T-cell (primary cell): ENCODE measurements at regions not wholly inside any gene's neighbourhood (a gene's known extent, or its start where the extent isn't known, plus 50 kb on each side); places are given as distances from the start of the nearest gene placed in this dataset.

Experiments used
- ATAC-seq, 4 experiments: fragments of 200-7000 bp in 3 of 4; fragments of 150-1000 bp in 1 of 4; cut with Tn5 transposase; replicated peaks in 1 of 4; 1 replicate in 3 of 4; 2 replicates in 1 of 4; pipeline ENCODE4 v1.10.0; 2021; ENCODE audit warnings: moderate library complexity in 3 of 4, mild to moderate bottlenecking in 2 of 4, moderate number of reproducible peaks in 1 of 4
- CTCF ChIA-PET, 2 donors: fragments of 300-600 bp; sonication (Branson Sonifier 250); formaldehyde crosslinking; loops; one replicate each; lab custom pipeline; 2022; ENCODE audit warnings: antibody characterized with exemption in 2 of 2; lab: Charles Lee
- POLR2A ChIA-PET, 2 donors: fragments of 300-600 bp; sonication (Branson Sonifier 250); formaldehyde crosslinking; loops; one replicate each; lab custom pipeline; 2022; ENCODE audit warnings: antibody characterized with exemption in 2 of 2; lab: Charles Lee
- DNase-seq, 35 experiments: peaks; one replicate each; pipeline versions ENCODE4 v3.0.0 to v3.0.0-alpha.2; 2013 to 2023
- H3K27ac ChIP-seq: one replicate; pipeline ENCODE4 v1.5.1; 2013; ENCODE audit warnings: low read length
- H3K27me3 ChIP-seq, 2 experiments: replicated peaks in 1 of 2; 1 replicate in 1 of 2; 2 replicates in 1 of 2; pipeline versions ENCODE4 v1.6.1 to v1.7.0; 2013; ENCODE audit warnings: low read length in 1 of 2, mixed read lengths in 1 of 2; ENCODE audit not compliant: control insufficient read depth in 2 of 2, insufficient read depth in 2 of 2; ENCODE audit errors: extremely low read depth in 1 of 2
- H3K36me3 ChIP-seq, 2 donors: 1 replicate in 1 of 2; 2 replicates in 1 of 2; pipeline versions ENCODE4 v1.6.1 to v1.7.0; 2013; ENCODE audit warnings: low read length in 1 of 2; ENCODE audit not compliant: control insufficient read depth in 2 of 2, insufficient read depth in 1 of 2; ENCODE audit errors: extremely low read depth in 1 of 2
- H3K4me1 ChIP-seq, 2 experiments: 1 replicate in 1 of 2; 2 replicates in 1 of 2; pipeline versions ENCODE4 v1.6.1 to v1.7.0; 2013; ENCODE audit warnings: low read length in 2 of 2, mixed read lengths in 1 of 2; ENCODE audit not compliant: insufficient read depth in 2 of 2, control insufficient read depth in 1 of 2; ENCODE audit errors: extremely low read depth in 1 of 2
- H3K4me3 ChIP-seq, 2 donors: 1 replicate in 1 of 2; 2 replicates in 1 of 2; pipeline versions ENCODE4 v1.5.1 to v1.7.0; 2013; ENCODE audit warnings: mild to moderate bottlenecking in 2 of 2, low read length in 1 of 2, moderate library complexity in 1 of 2; ENCODE audit not compliant: control insufficient read depth in 1 of 2; ENCODE audit errors: extremely low read depth in 1 of 2
- H3K9me3 ChIP-seq: 2 replicates; pipeline ENCODE4 v1.7.0; 2013
- H3K27ac Mint-ChIP-seq, 2 donors: one replicate each; pipeline ENCODE4 v1.8.0; 2020 to 2021; ENCODE audit warnings: mild to moderate bottlenecking in 2 of 2, mixed read lengths in 2 of 2
- H3K27me3 Mint-ChIP-seq, 2 donors: one replicate each; pipeline ENCODE4 v1.8.0; 2021 to 2022; ENCODE audit warnings: mixed read lengths in 2 of 2
- H3K36me3 Mint-ChIP-seq: one replicate; pipeline ENCODE4 v1.8.0; 2021; ENCODE audit warnings: mixed read lengths
- H3K4me1 Mint-ChIP-seq, 3 donors: one replicate each; pipeline ENCODE4 v1.8.0; 2020 to 2022; ENCODE audit warnings: mixed read lengths in 3 of 3, mild to moderate bottlenecking in 1 of 3
- H3K4me3 Mint-ChIP-seq, 3 donors: one replicate each; pipeline ENCODE4 v1.8.0; 2020 to 2022; ENCODE audit warnings: mild to moderate bottlenecking in 3 of 3, mixed read lengths in 3 of 3, moderate library complexity in 3 of 3
- H3K9me3 Mint-ChIP-seq, 3 donors: one replicate each; pipeline ENCODE4 v1.8.0; 2020 to 2022; ENCODE audit warnings: mixed read lengths in 3 of 3
- WGBS: methylation state at CpG from one replicate; pipeline ENCODE4 v1.1.5; 2013; ENCODE audit warnings: missing lambda C conversion rate; ENCODE audit not compliant: insufficient coverage; 5-methylcytosine and 5-hydroxymethylcytosine counted together

GRCh38 chr3:16759227-16759903 lies 125.4 kb upstream of the PLCL2 start:
- Mint-ChIP-seq H3K4me3 (no peak overlapping the region), H3K36me3 (no peaks in the 10 kb centered on the region), H3K27ac (no peak overlapping the region), H3K9me3 (no peaks in the 10 kb centered on the region), H3K27me3 (no peaks in the 10 kb centered on the region), H3K4me1 (peaks cover 2 to 5% (median 4%) of the 10 kb centered on the region in 3 donors)
- no peaks in the 10 kb centered on the region for H3K9me3 ChIP-seq
- no peaks in the 10 kb centered on the region for H3K4me1 ChIP-seq
- no peak overlapping the region for H3K27ac ChIP-seq
- no peak overlapping the region for H3K4me3 ChIP-seq
- H3K36me3 ChIP-seq, result no peaks in the 10 kb centered on the region
- ChIA-PET CTCF (no interaction called here), POLR2A (no interaction called here)
- DNase-seq, result no peak
- 100% methylated on average over 2 of the region's 2 CpGs for WGBS
- H3K27me3 ChIP-seq, result peaks cover 0 to 3% of the 10 kb centered on the region in 2 experiments
- no peak for ATAC-seq

- H3K9me3 ChIP-seq, result no peaks in the 10 kb centered on the region
- H3K36me3 Mint-ChIP-seq, result no peaks in the 10 kb centered on the region
- ChIA-PET CTCF (no interaction called here), POLR2A (no interaction called here)
- ATAC-seq, result no peak
- H3K36me3 ChIP-seq, result no peaks in the 10 kb centered on the region
- H3K4me3 Mint-ChIP-seq, result no peak overlapping the region
- H3K27ac Mint-ChIP-seq, result no peak overlapping the region
- H3K27ac ChIP-seq, result no peak overlapping the region
- H3K27me3 ChIP-seq, result peaks cover 0 to 3% of the 10 kb centered on the region in 2 experiments
- H3K4me3 ChIP-seq, result no peak overlapping the region
- no peaks in the 10 kb centered on the region for H3K27me3 Mint-ChIP-seq
- H3K9me3 Mint-ChIP-seq, result no peaks in the 10 kb centered on the region
- no peak for DNase-seq
- no CpG with 5 or more reads among the region's 1 CpG for WGBS
- H3K4me1 Mint-ChIP-seq, result peaks cover 2 to 5% (median 4%) of the 10 kb centered on the region in 3 donors
- H3K4me1 ChIP-seq, result no peaks in the 10 kb centered on the region
Measured at GRCh38 chr3:16761571-16761970, 123.2 kb upstream of the PLCL2 start.

- 100% methylated on average over 1 of the region's 1 CpG for WGBS
- ChIA-PET POLR2A (no interaction called here), CTCF (interaction anchor here (0.6 kb wide), 2 partner anchors 45 to 143 kb away, joined by 3 read pairs; no protein-coding TSS in a partner anchor)
- H3K27me3 Mint-ChIP-seq, result no peaks in the 10 kb centered on the region
- no peak overlapping the region for H3K4me3 ChIP-seq
- H3K27ac Mint-ChIP-seq, result no peak overlapping the region
- no peaks in the 10 kb centered on the region for H3K27me3 ChIP-seq
- H3K4me3 Mint-ChIP-seq, result no peak overlapping the region
- no peaks in the 10 kb centered on the region for H3K9me3 Mint-ChIP-seq
- H3K4me1 Mint-ChIP-seq, result peaks cover 0 to 5% (median 0%) of the 10 kb centered on the region in 3 donors
- H3K9me3 ChIP-seq, result no peaks in the 10 kb centered on the region
- no peaks in the 10 kb centered on the region for H3K36me3 ChIP-seq
- ATAC-seq (no peak), DNase-seq (no peak)
- H3K27ac ChIP-seq, result no peak overlapping the region
- H3K4me1 ChIP-seq, result no peaks in the 10 kb centered on the region
- H3K36me3 Mint-ChIP-seq, result no peaks in the 10 kb centered on the region
Measured at GRCh38 chr3:16765661-16766060, 119.1 kb upstream of the PLCL2 start.

GRCh38 chr3:16767006-16767405 lies 117.7 kb upstream of the PLCL2 start:
- ChIA-PET CTCF (no interaction called here), POLR2A (no interaction called here)
- no peaks in the 10 kb centered on the region for H3K27me3 Mint-ChIP-seq
- H3K4me3 Mint-ChIP-seq, result no peak overlapping the region
- WGBS, result 86% methylated on average over 1 of the region's 3 CpGs
- DNase-seq (no peak), ATAC-seq (no peak)
- Histone ChIP-seq H3K4me1 (no peaks in the 10 kb centered on the region), H3K27ac (no peak overlapping the region), H3K4me3 (no peak overlapping the region), H3K36me3 (no peaks in the 10 kb centered on the region), H3K27me3 (no peaks in the 10 kb centered on the region), H3K9me3 (no peaks in the 10 kb centered on the region)
- H3K27ac Mint-ChIP-seq, result no peak overlapping the region
- peaks cover 0 to 5% (median 0%) of the 10 kb centered on the region in 3 donors for H3K4me1 Mint-ChIP-seq
- no peaks in the 10 kb centered on the region for H3K9me3 Mint-ChIP-seq
- no peaks in the 10 kb centered on the region for H3K36me3 Mint-ChIP-seq

- H3K4me1 ChIP-seq, result no peaks in the 10 kb centered on the region
- Mint-ChIP-seq H3K27me3 (no peaks in the 10 kb centered on the region), H3K9me3 (no peaks in the 10 kb centered on the region), H3K36me3 (no peaks in the 10 kb centered on the region), H3K27ac (no peak overlapping the region), H3K4me3 (no peak overlapping the region), H3K4me1 (peaks cover 8 to 9% (median 8%) of the 10 kb centered on the region in 3 donors)
- H3K27me3 ChIP-seq, result no peaks in the 10 kb centered on the region
- H3K36me3 ChIP-seq, result no peaks in the 10 kb centered on the region
- DNase-seq, result no peak
- no CpG with 5 or more reads among the region's 1 CpG for WGBS
- H3K27ac ChIP-seq, result no peak overlapping the region
- no peak for ATAC-seq
- H3K4me3 ChIP-seq, result no peak overlapping the region
- ChIA-PET CTCF (no interaction called here), POLR2A (no interaction called here)
- no peaks in the 10 kb centered on the region for H3K9me3 ChIP-seq
Measured at GRCh38 chr3:16768014-16768413, 116.7 kb upstream of the PLCL2 start.

- POLR2A ChIA-PET, result no interaction called here
- Mint-ChIP-seq H3K9me3 (no peaks in the 10 kb centered on the region), H3K4me3 (no peak overlapping the region), H3K27ac (no peak overlapping the region), H3K36me3 (no peaks in the 10 kb centered on the region), H3K4me1 (peaks cover 11 to 12% (median 11%) of the 10 kb centered on the region in 3 donors), H3K27me3 (no peaks in the 10 kb centered on the region)
- no peak for ATAC-seq
- Histone ChIP-seq H3K9me3 (no peaks in the 10 kb centered on the region), H3K4me1 (no peaks in the 10 kb centered on the region), H3K27ac (no peak overlapping the region), H3K27me3 (no peaks in the 10 kb centered on the region), H3K4me3 (no peak overlapping the region), H3K36me3 (no peaks in the 10 kb centered on the region)
- DNase-seq, result no peak
- CTCF ChIA-PET, result no interaction called here
- no CpG with 5 or more reads among the region's 1 CpG for WGBS
Measured at GRCh38 chr3:16768956-16769355, 115.8 kb upstream of the PLCL2 start.
